Loucy (cell line): ENCODE measurements at regions not wholly inside any gene's neighbourhood (a gene's known extent, or its start where the extent isn't known, plus 50 kb on each side); places are given as distances from the start of the nearest gene placed in this dataset.

Source experiments
- H2AFZ ChIP-seq: fragments of 200-600 bp; sonication (generic); 2 replicates; pipeline ENCODE4 v1.6.0; 2016; ENCODE audit warnings: antibody characterized with exemption, mild to moderate bottlenecking, low read length, moderate library complexity
- H3F3A ChIP-seq: fragments of 200-600 bp; 2 replicates; pipeline ENCODE4 v1.6.0; 2016; ENCODE audit warnings: antibody characterized with exemption, low read depth, mild to moderate bottlenecking
- H3K27me3 ChIP-seq: fragments of 200-600 bp; sonication (generic); 2 replicates; pipeline ENCODE4 v1.6.1; 2014; ENCODE audit warnings: low read length, mild to moderate bottlenecking; ENCODE audit not compliant: insufficient read depth, poor library complexity, severe bottlenecking
- H3K36me3 ChIP-seq: fragments of 200-600 bp; sonication (generic); 2 replicates; pipeline ENCODE4 v1.6.1; 2016; ENCODE audit warnings: low read length; ENCODE audit not compliant: insufficient read depth
- H3K4me1 ChIP-seq: fragments of 200-600 bp; sonication (generic); 2 replicates; pipeline ENCODE4 v1.5.1; 2014; ENCODE audit warnings: low read length, mild to moderate bottlenecking; ENCODE audit not compliant: insufficient read depth, poor library complexity, severe bottlenecking
- H3K4me2 ChIP-seq: fragments of 200-600 bp; sonication (generic); 2 replicates; pipeline ENCODE4 v1.6.0; 2014; ENCODE audit warnings: antibody characterized with exemption, low read length, low read depth, mild to moderate bottlenecking; ENCODE audit not compliant: poor library complexity, severe bottlenecking
- H3K4me3 ChIP-seq: fragments of 200-600 bp; sonication (generic); 2 replicates; pipeline ENCODE4 v1.5.1; 2014; ENCODE audit warnings: low read length, mild to moderate bottlenecking, mixed read lengths; ENCODE audit not compliant: poor library complexity, severe bottlenecking
- H3K79me2 ChIP-seq: fragments of 200-600 bp; sonication (generic); 2 replicates; pipeline ENCODE4 v1.6.1; 2014; ENCODE audit warnings: low read length; ENCODE audit not compliant: insufficient read depth
- H3K9ac ChIP-seq: fragments of 200-600 bp; sonication (generic); 2 replicates; pipeline ENCODE4 v1.6.0; 2014; ENCODE audit warnings: mild to moderate bottlenecking, low read depth, low read length, moderate library complexity; ENCODE audit not compliant: poor library complexity, severe bottlenecking
- H3K9me2 ChIP-seq: fragments of 200-600 bp; sonication (generic); replicated peaks from 2 replicates; pipeline ENCODE4 v1.6.1; 2016; ENCODE audit warnings: low read depth, low read length, mixed read lengths
- H3K9me3 ChIP-seq: fragments of 200-600 bp; sonication (generic); 2 replicates; pipeline ENCODE4 v1.6.1; 2014; ENCODE audit warnings: mild to moderate bottlenecking, antibody characterized with exemption, low read length, low read depth; ENCODE audit not compliant: insufficient read depth
- H4K20me1 ChIP-seq: fragments of 200-600 bp; sonication (generic); 2 replicates; pipeline ENCODE4 v1.6.0; 2014; ENCODE audit warnings: antibody characterized with exemption, low read length, mild to moderate bottlenecking; ENCODE audit not compliant: insufficient read depth, poor library complexity, severe bottlenecking
- EZH2phosphoT487 ChIP-seq: fragments of 200-600 bp; IDR thresholded peaks from 2 replicates; pipeline ENCODE4 v1.6.1; 2018; ENCODE audit warnings: antibody characterized with exemption, mild to moderate bottlenecking, moderate library complexity, borderline replicate concordance
- TF ChIP-seq, protein P1 (sequence below): fragments of 200-600 bp; sonication (generic); conservative IDR thresholded peaks from 2 replicates; pipeline ENCODE4 v1.5.1; 2014; ENCODE audit warnings: mild to moderate bottlenecking, antibody characterized with exemption, low read length

GRCh38 chr2:104432991-104433390, 420.9 kb upstream of the POU3F3 start:
- 0 out of 2 replicates have a peak overlapping the region, but pooled peaks have one; percentile 62 for H2AFZ ChIP-seq
- no peaks in the 10 kb centered on the region for H3F3A ChIP-seq
- no peak for TF ChIP-seq EZH2phosphoT487
- TF ChIP-seq, protein P1, sequence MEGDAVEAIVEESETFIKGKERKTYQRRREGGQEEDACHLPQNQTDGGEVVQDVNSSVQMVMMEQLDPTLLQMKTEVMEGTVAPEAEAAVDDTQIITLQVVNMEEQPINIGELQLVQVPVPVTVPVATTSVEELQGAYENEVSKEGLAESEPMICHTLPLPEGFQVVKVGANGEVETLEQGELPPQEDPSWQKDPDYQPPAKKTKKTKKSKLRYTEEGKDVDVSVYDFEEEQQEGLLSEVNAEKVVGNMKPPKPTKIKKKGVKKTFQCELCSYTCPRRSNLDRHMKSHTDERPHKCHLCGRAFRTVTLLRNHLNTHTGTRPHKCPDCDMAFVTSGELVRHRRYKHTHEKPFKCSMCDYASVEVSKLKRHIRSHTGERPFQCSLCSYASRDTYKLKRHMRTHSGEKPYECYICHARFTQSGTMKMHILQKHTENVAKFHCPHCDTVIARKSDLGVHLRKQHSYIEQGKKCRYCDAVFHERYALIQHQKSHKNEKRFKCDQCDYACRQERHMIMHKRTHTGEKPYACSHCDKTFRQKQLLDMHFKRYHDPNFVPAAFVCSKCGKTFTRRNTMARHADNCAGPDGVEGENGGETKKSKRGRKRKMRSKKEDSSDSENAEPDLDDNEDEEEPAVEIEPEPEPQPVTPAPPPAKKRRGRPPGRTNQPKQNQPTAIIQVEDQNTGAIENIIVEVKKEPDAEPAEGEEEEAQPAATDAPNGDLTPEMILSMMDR: no peak
- H3K79me2 ChIP-seq: no peaks in the 10 kb centered on the region
- H3K4me3 ChIP-seq: no peak overlapping the region
- H3K36me3 ChIP-seq: no peaks in the 10 kb centered on the region
- no peaks in the 10 kb centered on the region for H3K9me3 ChIP-seq
- no peaks in the 10 kb centered on the region for H3K27me3 ChIP-seq
- no peak overlapping the region for H3K9ac ChIP-seq
- H4K20me1 ChIP-seq: no peaks in the 10 kb centered on the region
- H3K4me1 ChIP-seq: peaks cover 16% of the 10 kb centered on the region
- H3K9me2 ChIP-seq: no peaks in the 10 kb centered on the region
- H3K4me2 ChIP-seq: peak overlapping the region; percentile 45

- no peak overlapping the region for H3K9ac ChIP-seq
- H3F3A ChIP-seq: no peaks in the 10 kb centered on the region
- no peaks in the 10 kb centered on the region for H3K27me3 ChIP-seq
- no peak overlapping the region for H3K4me2 ChIP-seq
- no peaks in the 10 kb centered on the region for H3K36me3 ChIP-seq
- no peak for TF ChIP-seq EZH2phosphoT487
- TF ChIP-seq, protein P1: no peak; the same call in 1 of the 2 replicates
- no peak overlapping the region for H3K4me3 ChIP-seq
- H3K9me2 ChIP-seq: no peaks in the 10 kb centered on the region
- H2AFZ ChIP-seq: no peak overlapping the region
- H3K79me2 ChIP-seq: no peaks in the 10 kb centered on the region
- peaks cover 16% of the 10 kb centered on the region for H3K4me1 ChIP-seq
- no peaks in the 10 kb centered on the region for H4K20me1 ChIP-seq
- no peaks in the 10 kb centered on the region for H3K9me3 ChIP-seq
Observed at GRCh38 chr2:104433657-104434056, 420.3 kb upstream of the POU3F3 start.

DNA sequence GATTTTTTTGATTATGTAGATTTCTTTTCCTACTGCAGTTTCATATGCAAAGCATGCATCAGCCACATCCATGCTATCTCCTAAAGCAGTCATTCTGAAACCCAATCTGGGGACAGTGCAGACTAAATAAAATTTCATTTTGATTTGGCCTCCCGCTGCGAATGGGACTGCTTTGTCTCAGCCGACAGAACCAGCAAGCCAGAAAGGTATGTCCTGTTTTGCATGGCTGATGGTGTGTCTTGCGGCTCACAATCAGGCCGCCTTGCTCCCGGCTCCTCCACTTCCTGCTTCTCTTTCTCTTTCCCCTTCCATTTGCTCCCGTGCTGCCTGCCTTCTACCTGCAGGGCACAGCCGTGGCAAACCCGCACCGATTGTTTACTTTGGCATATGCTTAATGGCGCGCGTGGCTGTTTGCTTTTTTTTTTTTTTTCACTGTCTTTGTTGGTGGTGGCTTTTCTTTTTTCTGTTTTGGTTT, 419.6 kb upstream of the POU3F3 start:
- H4K20me1 ChIP-seq: no peaks in the 10 kb centered on the region
- no peak overlapping the region for H3K4me3 ChIP-seq
- TF ChIP-seq EZH2phosphoT487: no peak
- TF ChIP-seq, protein P1: no peak
- H3K9ac ChIP-seq: no peak overlapping the region
- H3K79me2 ChIP-seq: no peaks in the 10 kb centered on the region
- no peak overlapping the region for H3K4me2 ChIP-seq
- H3F3A ChIP-seq: no peaks in the 10 kb centered on the region
- peaks cover 16% of the 10 kb centered on the region for H3K4me1 ChIP-seq
- H3K36me3 ChIP-seq: no peaks in the 10 kb centered on the region
- H3K27me3 ChIP-seq: no peaks in the 10 kb centered on the region
- H2AFZ ChIP-seq: no peak overlapping the region; the same call in 1 of the 2 replicates
- no peaks in the 10 kb centered on the region for H3K9me2 ChIP-seq
- no peaks in the 10 kb centered on the region for H3K9me3 ChIP-seq
